ENCODE measurements at regions not wholly inside any gene's neighbourhood (a gene's known extent, or its start where the extent isn't known, plus 50 kb on each side); places are given as distances from the start of the nearest gene placed in this dataset.

- DNase-seq (ENCODE audit: low spot score) = no peak
These were observed 261.0 kb downstream of the TLE3 start for GRCh38 chr15:69836526-69837230.

GRCh38 chr15:69838338-69838737 is 259.4 kb downstream of the TLE3 start:
- no peak for DNase-seq (ENCODE audit: low spot score)

- DNase-seq (ENCODE audit: low spot score) = no peak
These were observed 258.7 kb downstream of the TLE3 start for GRCh38 chr15:69838994-69839393.

- no peak for DNase-seq (ENCODE audit: low spot score)
These were observed 256.4 kb downstream of the TLE3 start for GRCh38 chr15:69841113-69841828.

GRCh38 chr15:69842851-69843250 is 254.9 kb downstream of the TLE3 start:
- DNase-seq (ENCODE audit: low spot score) = no peak

GRCh38 chr15:69843276-69843899 is 254.3 kb downstream of the TLE3 start:
- no peak for DNase-seq (ENCODE audit: low spot score)

GRCh38 chr15:69843900-69844304 is 253.8 kb downstream of the TLE3 start:
- no peak for DNase-seq (ENCODE audit: low spot score)

GRCh38 chr15:69845159-69845558 is 252.6 kb downstream of the TLE3 start:
- DNase-seq (ENCODE audit: low spot score) = no peak

- no peak for DNase-seq (ENCODE audit: low spot score)
These were observed 250.1 kb downstream of the TLE3 start for GRCh38 chr15:69847625-69848024.

- DNase-seq (ENCODE audit: low spot score) = no peak
These were observed 249.6 kb downstream of the TLE3 start for GRCh38 chr15:69848096-69848495.

- no peak for DNase-seq (ENCODE audit: low spot score)
These were observed 249.0 kb downstream of the TLE3 start for GRCh38 chr15:69848551-69849231.

- DNase-seq (ENCODE audit: low spot score) = no peak
These were observed 248.5 kb downstream of the TLE3 start for GRCh38 chr15:69849232-69849610.

GRCh38 chr15:69852482-69852881 is 245.2 kb downstream of the TLE3 start:
- peak; percentile 76 for DNase-seq (ENCODE audit: low spot score)

GRCh38 chr15:69852916-69853315 is 244.8 kb downstream of the TLE3 start:
- no peak for DNase-seq (ENCODE audit: low spot score)

- DNase-seq (ENCODE audit: low spot score) = peak; percentile 66
These were observed 244.2 kb downstream of the TLE3 start for GRCh38 chr15:69853544-69853951.

GRCh38 chr15:69854001-69854400 is 243.7 kb downstream of the TLE3 start:
- no peak for DNase-seq (ENCODE audit: low spot score)

GRCh38 chr15:69854521-69855181 is 243.1 kb downstream of the TLE3 start:
- peak; percentile 56 for DNase-seq (ENCODE audit: low spot score)

GRCh38 chr15:69855258-69856000 is 242.3 kb downstream of the TLE3 start:
- DNase-seq (ENCODE audit: low spot score) = peak; percentile 41

- no peak for DNase-seq (ENCODE audit: low spot score)
These were observed 240.5 kb downstream of the TLE3 start for GRCh38 chr15:69857250-69857649.

- DNase-seq (ENCODE audit: low spot score) = no peak
These were observed 239.9 kb downstream of the TLE3 start for GRCh38 chr15:69857686-69858391.

All from umbilical cord (tissue), 1 donor.